ENCODE measurements at regions not wholly inside any gene's neighbourhood (a gene's known extent, or its start where the extent isn't known, plus 50 kb on each side); places are given as distances from the start of the nearest gene placed in this dataset.
A peak's percentile ranks its signal among the peaks of the same experiment; 100 is the strongest.

DNA sequence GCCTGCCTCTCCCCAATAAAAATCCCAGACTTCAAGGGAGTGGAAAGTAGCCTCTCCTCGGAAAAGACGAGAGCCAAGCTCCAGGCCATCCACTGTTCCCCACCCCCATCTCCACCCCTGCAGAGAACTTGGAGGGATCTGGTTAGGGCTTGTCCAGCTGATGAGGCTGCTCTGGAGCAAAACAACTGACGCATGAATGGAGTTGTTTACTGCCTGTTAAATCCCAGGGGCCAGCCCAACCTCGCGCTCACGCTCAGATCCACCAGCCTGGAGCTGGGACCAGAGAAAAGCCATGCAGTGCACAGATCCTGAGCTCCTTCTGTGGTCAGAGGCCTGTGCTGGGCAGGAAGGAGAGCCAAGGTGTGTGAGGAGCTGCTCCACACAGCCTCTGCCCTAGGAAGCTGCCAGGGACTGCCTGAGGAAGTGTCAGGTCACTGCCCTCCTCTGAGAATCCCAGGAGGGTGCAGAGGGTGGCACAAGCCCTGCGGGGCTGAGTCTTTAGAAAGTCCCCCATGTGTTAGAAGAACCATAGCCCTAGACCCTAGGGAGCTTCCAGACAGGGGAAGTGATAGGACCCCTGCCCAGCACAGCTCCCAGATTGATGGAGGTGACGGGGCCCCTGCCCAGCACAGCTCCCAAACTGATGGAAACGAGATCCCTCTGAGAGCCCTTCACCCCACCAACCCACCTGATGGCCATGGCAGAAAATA is 109.0 kb upstream of the IPO9 start:
- Histone ChIP-seq H3K79me2 (ENCODE audit: control insufficient read depth in 1 of 2, insufficient read depth in 2 of 2, low read length in 2 of 2) (no peaks in the 10 kb centered on the region), H3K4me3 (ENCODE audit: extremely low read depth in 1 of 4, insufficient read depth in 2 of 4, low read depth in 3 of 4, low read length in 4 of 4) (no peak overlapping the region), H3K27ac (ENCODE audit: low read depth, low read length) (0 out of 2 replicates have a peak overlapping the region, but pooled peaks have one; percentile 1)
- TF ChIP-seq, protein P1, sequence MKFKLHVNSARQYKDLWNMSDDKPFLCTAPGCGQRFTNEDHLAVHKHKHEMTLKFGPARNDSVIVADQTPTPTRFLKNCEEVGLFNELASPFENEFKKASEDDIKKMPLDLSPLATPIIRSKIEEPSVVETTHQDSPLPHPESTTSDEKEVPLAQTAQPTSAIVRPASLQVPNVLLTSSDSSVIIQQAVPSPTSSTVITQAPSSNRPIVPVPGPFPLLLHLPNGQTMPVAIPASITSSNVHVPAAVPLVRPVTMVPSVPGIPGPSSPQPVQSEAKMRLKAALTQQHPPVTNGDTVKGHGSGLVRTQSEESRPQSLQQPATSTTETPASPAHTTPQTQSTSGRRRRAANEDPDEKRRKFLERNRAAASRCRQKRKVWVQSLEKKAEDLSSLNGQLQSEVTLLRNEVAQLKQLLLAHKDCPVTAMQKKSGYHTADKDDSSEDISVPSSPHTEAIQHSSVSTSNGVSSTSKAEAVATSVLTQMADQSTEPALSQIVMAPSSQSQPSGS (IDR thresholded peaks at IDR 0.05; ENCODE audit: low read length), result no peak
- TF ChIP-seq SIN3A (conservative IDR thresholded peaks at IDR 0.05 in 1 of 2, IDR thresholded peaks at IDR 0.05 in 1 of 2; ENCODE audit: low read depth in 1 of 2, low read length in 2 of 2) (no peak), POLR2AphosphoS5 (IDR thresholded peaks at IDR 0.05; ENCODE audit: low read depth, low read length) (no peak), SIX5 (IDR thresholded peaks at IDR 0.05; ENCODE audit: low read depth, low read length) (no peak), KDM4A (IDR thresholded peaks at IDR 0.05; ENCODE audit: low read depth, low read length, severe bottlenecking) (no peak), TAF7 (optimal IDR thresholded peaks at IDR 0.05; ENCODE audit: borderline replicate concordance, low read depth, low read length) (no peak), BCL11A (IDR thresholded peaks at IDR 0.05; ENCODE audit: low read depth in 2 of 2, low read length in 2 of 2) (no peak), GTF2F1 (IDR thresholded peaks at IDR 0.05; ENCODE audit: borderline replicate concordance, low read depth, low read length) (no peak), SUZ12 (IDR thresholded peaks at IDR 0.05; ENCODE audit: low read length) (no peak), GABPA (IDR thresholded peaks at IDR 0.05; ENCODE audit: borderline replicate concordance, insufficient read depth, low read length) (no peak), TCF12 (IDR thresholded peaks at IDR 0.05; ENCODE audit: low read depth, low read length) (no peak)

More for the DNA sequence above, 109.0 kb upstream of the IPO9 start:
- Histone ChIP-seq H3K4me2 (ENCODE audit: insufficient read depth in 1 of 2, low read depth in 2 of 2, low read length in 2 of 2) (no peak overlapping the region), H3K23me2 (ENCODE audit: low read depth, low read length) (no peaks in the 10 kb centered on the region), H2BK5ac (ENCODE audit: low read depth, low read length) (no peak overlapping the region), H4K20me1 (replicated peaks in 1 of 2; ENCODE audit: control insufficient read depth in 1 of 2, insufficient read depth in 2 of 2, low read length in 2 of 2) (no peaks in the 10 kb centered on the region), H4K91ac (replicated peaks; ENCODE audit: insufficient read length, low read length) (no peak overlapping the region), H3K79me1 (ENCODE audit: low read depth, low read length) (no peaks in the 10 kb centered on the region), H3K36me3 (ENCODE audit: control insufficient read depth in 2 of 4, insufficient read depth in 4 of 4, low read length in 3 of 4) (no peaks in the 10 kb centered on the region), H2AK5ac (ENCODE audit: low read depth, low read length) (no peak overlapping the region), H2AFZ (ENCODE audit: low read length) (no peak overlapping the region), H2BK20ac (ENCODE audit: low read length) (no peak overlapping the region), H3K56ac (replicated peaks; ENCODE audit: insufficient read length, low read depth, low read length) (no peak overlapping the region), H3K23ac (ENCODE audit: insufficient read length) (no peak overlapping the region), H3K4me1 (replicated peaks in 1 of 4; ENCODE audit: control insufficient read depth in 3 of 4, insufficient read depth in 4 of 4, low read length in 3 of 4) (peaks cover 0 to 12% (median 6%) of the 10 kb centered on the region in 4 experiments; a peak in 6 of 7 replicates), H3K18ac (ENCODE audit: extremely low read depth, low read length) (no peak overlapping the region), H4K5ac (ENCODE audit: insufficient read length, low read depth, low read length) (no peak overlapping the region), H2BK120ac (replicated peaks; ENCODE audit: low read depth, low read length) (no peak overlapping the region), H3K14ac (ENCODE audit: insufficient read length) (no peak overlapping the region), H3K9ac (replicated peaks in 1 of 4; ENCODE audit: extremely low read depth in 1 of 4, low read depth in 3 of 4, low read length in 3 of 4) (no peak overlapping the region), H3K9me3 (ENCODE audit: insufficient read depth in 2 of 2, low read depth in 1 of 2, low read length in 1 of 2) (no peaks in the 10 kb centered on the region), H4K8ac (ENCODE audit: extremely low read depth, insufficient read depth, low read length) (no peak overlapping the region), H2BK12ac (ENCODE audit: low read depth, low read length) (no peak overlapping the region), H2BK15ac (ENCODE audit: low read length) (no peak overlapping the region), H3K4ac (replicated peaks; ENCODE audit: insufficient read length, low read depth, low read length) (no peak overlapping the region), H3K27me3 (replicated peaks in 1 of 4; ENCODE audit: control insufficient read depth in 3 of 4, extremely low read depth in 1 of 4, insufficient read depth in 3 of 4, low read length in 3 of 4) (no peaks in the 10 kb centered on the region)
- no peak for DNase-seq (ENCODE audit: low read depth in 1 of 2, low spot score in 2 of 2)
- 88% methylated on average over 9 of the region's 9 CpGs; no CpG with 5 or more reads in 1 of the 2 experiments for WGBS, 2 experiments (ENCODE audit: extremely low coverage in 1 of 2, insufficient coverage in 1 of 2, insufficient read length in 1 of 2, insufficient replicate concordance in 2 of 2, low coverage in 1 of 2, low lambda C conversion rate in 2 of 2, missing lambda C conversion rate in 1 of 2)
- no peak for FAIRE-seq
- POLR2A ChIA-PET (ENCODE audit: partially characterized antibody), result interaction anchor here (0.6 to 1.1 kb wide), 4 partner anchors 18 to 442 kb away, joined by 3 read pairs; no protein-coding TSS in a partner anchor
- CTCF ChIA-PET (ENCODE audit: partially characterized antibody), result interaction anchor here (0.7 to 28.1 kb wide), 10 partner anchors 9 to 886 kb away, joined by 3 to 823 read pairs (median 4); no protein-coding TSS in a partner anchor

Data from H1 (cell line).